ENCODE measurements at regions not wholly inside any gene's neighbourhood (a gene's known extent, or its start where the extent isn't known, plus 50 kb on each side); places are given as distances from the start of the nearest gene placed in this dataset.

- no peak overlapping the region for H2AK5ac ChIP-seq (ENCODE audit: low read depth, low read length)
- H3K4ac ChIP-seq (ENCODE audit: low read depth, low read length), result no peak overlapping the region
- no peaks in the 10 kb centered on the region for H3K27me3 ChIP-seq (ENCODE audit: control insufficient read depth, insufficient read depth, low read length)
- no peaks in the 10 kb centered on the region for H4K20me1 ChIP-seq (ENCODE audit: insufficient read depth, low read length)
- H3K4me3 ChIP-seq (ENCODE audit: insufficient read depth, low read depth, low read length), result no peak overlapping the region
- ATAC-seq (ENCODE audit: low read depth) (no peak), DNase-seq (no peak)
- H3K23ac ChIP-seq (ENCODE audit: low read depth, low read length), result no peak overlapping the region
- ChIA-PET POLR2A (ENCODE audit: unreplicated experiment) (no interaction called here), CTCF (no interaction called here)
- no peak overlapping the region for H2BK120ac ChIP-seq (ENCODE audit: low read depth, low read length)
- no peak overlapping the region for H3K14ac ChIP-seq (replicated peaks; ENCODE audit: low read depth, low read length)
- H4K8ac ChIP-seq (ENCODE audit: low read depth in 2 of 2, low read length in 2 of 2), result no peak overlapping the region
- in situ Hi-C loops (cut with MboI; ENCODE audit: low sequenced_read_pairs) (no loop called here), intact Hi-C loops (cut with micrococcal nuclease) (no loop called here), dilution Hi-C loops (cut with HindIII; ENCODE audit: low sequenced_read_pairs, unreplicated experiment) (no loop called here)
- no peak overlapping the region for H3K27ac ChIP-seq (ENCODE audit: insufficient read depth, low read length)
- no peaks in the 10 kb centered on the region for H3K36me3 ChIP-seq (ENCODE audit: control insufficient read depth, insufficient read depth, low read length)
- H2AK9ac ChIP-seq (replicated peaks; ENCODE audit: low read depth, low read length, poor library complexity), result no peak overlapping the region
- no peaks in the 10 kb centered on the region for H3K4me1 ChIP-seq (ENCODE audit: control insufficient read depth, insufficient read depth, low read length)
- H2BK5ac ChIP-seq (ENCODE audit: low read depth, low read length, poor library complexity, severe bottlenecking), result no peak overlapping the region
- no peak overlapping the region for H3K56ac ChIP-seq (ENCODE audit: extremely low read depth, insufficient read depth, low read length)
- H2BK15ac ChIP-seq (ENCODE audit: low read depth, low read length), result no peak overlapping the region
- no CpG with 5 or more reads among the region's 3 CpGs for WGBS, 2 experiments (ENCODE audit: extremely low coverage in 2 of 2, insufficient read length in 1 of 2)
- H3K18ac ChIP-seq (ENCODE audit: low read depth, low read length), result no peak overlapping the region
- H4K91ac ChIP-seq (ENCODE audit: insufficient read depth, low read depth, low read length), result no peak overlapping the region
- no peaks in the 10 kb centered on the region; the same call in 1 of the 2 replicates for H3K9me3 ChIP-seq (ENCODE audit: control insufficient read depth, insufficient read depth, low read length)
- H2AFZ ChIP-seq (replicated peaks; ENCODE audit: low read length, poor library complexity), result no peak overlapping the region
- no peaks in the 10 kb centered on the region for H3K79me1 ChIP-seq (ENCODE audit: low read depth in 1 of 2, low read length in 2 of 2)
- BruUV-seq (replicated peaks), result no TSS peak
- no peak overlapping the region for H2BK20ac ChIP-seq (ENCODE audit: low read depth, low read length)
- no peak overlapping the region for H3K9ac ChIP-seq (ENCODE audit: low read depth, low read length)
- no peak overlapping the region for H3K4me2 ChIP-seq (ENCODE audit: low read depth, low read length)
- no peak for TF ChIP-seq MXI1 (IDR thresholded peaks at IDR 0.05; ENCODE audit: borderline replicate concordance, low read depth, low read length)
- no peak for TF ChIP-seq CEBPB (IDR thresholded peaks at IDR 0.05; ENCODE audit: low read depth, low read length)
- no peak for TF ChIP-seq FOS (IDR thresholded peaks at IDR 0.05; ENCODE audit: low read depth, low read length)
- no peak for TF ChIP-seq RCOR1 (IDR thresholded peaks at IDR 0.05; ENCODE audit: insufficient replicate concordance, low read length)
- no peak for TF ChIP-seq MAFK (IDR thresholded peaks at IDR 0.05; ENCODE audit: low read depth, low read length)
- TF ChIP-seq SMC3 (IDR thresholded peaks at IDR 0.05; ENCODE audit: low read depth, low read length), result no peak
- TF ChIP-seq MAZ (IDR thresholded peaks at IDR 0.05; ENCODE audit: borderline replicate concordance, low read depth, low read length), result no peak
- no peak for TF ChIP-seq CHD1 (IDR thresholded peaks at IDR 0.05; ENCODE audit: low read depth, low read length)
- no peak for TF ChIP-seq RFX5 (IDR thresholded peaks at IDR 0.05; ENCODE audit: low read depth, low read length)
- TF ChIP-seq, protein P1, sequence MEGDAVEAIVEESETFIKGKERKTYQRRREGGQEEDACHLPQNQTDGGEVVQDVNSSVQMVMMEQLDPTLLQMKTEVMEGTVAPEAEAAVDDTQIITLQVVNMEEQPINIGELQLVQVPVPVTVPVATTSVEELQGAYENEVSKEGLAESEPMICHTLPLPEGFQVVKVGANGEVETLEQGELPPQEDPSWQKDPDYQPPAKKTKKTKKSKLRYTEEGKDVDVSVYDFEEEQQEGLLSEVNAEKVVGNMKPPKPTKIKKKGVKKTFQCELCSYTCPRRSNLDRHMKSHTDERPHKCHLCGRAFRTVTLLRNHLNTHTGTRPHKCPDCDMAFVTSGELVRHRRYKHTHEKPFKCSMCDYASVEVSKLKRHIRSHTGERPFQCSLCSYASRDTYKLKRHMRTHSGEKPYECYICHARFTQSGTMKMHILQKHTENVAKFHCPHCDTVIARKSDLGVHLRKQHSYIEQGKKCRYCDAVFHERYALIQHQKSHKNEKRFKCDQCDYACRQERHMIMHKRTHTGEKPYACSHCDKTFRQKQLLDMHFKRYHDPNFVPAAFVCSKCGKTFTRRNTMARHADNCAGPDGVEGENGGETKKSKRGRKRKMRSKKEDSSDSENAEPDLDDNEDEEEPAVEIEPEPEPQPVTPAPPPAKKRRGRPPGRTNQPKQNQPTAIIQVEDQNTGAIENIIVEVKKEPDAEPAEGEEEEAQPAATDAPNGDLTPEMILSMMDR (conservative IDR thresholded peaks at IDR 0.05; ENCODE audit: low read depth, low read length), result no peak
- TF ChIP-seq RAD21 (IDR thresholded peaks at IDR 0.05; ENCODE audit: low read length), result no peak
- no peak for TF ChIP-seq POLR2A (IDR thresholded peaks at IDR 0.05; ENCODE audit: low read depth, low read length)
- no peak for TF ChIP-seq BHLHE40 (IDR thresholded peaks at IDR 0.05; ENCODE audit: low read depth, low read length)
- no peak overlapping the region for H4K5ac ChIP-seq (ENCODE audit: low read depth, low read length)
- no peaks in the 10 kb centered on the region for H3K9me1 ChIP-seq (ENCODE audit: insufficient read depth, low read length)
Observed at GRCh38 chr13:34698945-34699344, 243.1 kb upstream of the NBEA start.

All from IMR-90 (cell line).